Esophagus muscularis mucosa (tissue), 4 donors: ENCODE measurements at regions not wholly inside any gene's neighbourhood (a gene's known extent, or its start where the extent isn't known, plus 50 kb on each side); places are given as distances from the start of the nearest gene placed in this dataset.
A peak's percentile ranks its signal among the peaks of the same experiment; 100 is the strongest.

ENCODE experiments used
- DNase-seq: peaks from one replicate; pipeline ENCODE4 v3.0.0-alpha.2; 2017; ENCODE audit errors: extremely low spot score
- H3K27ac ChIP-seq, 4 donors: fragments of 200-600 bp; sonication (generic); replicated peaks in 1 of 4; 1 replicate in 3 of 4; 2 replicates in 1 of 4; pipeline ENCODE4 v1.5.1; 2016 to 2019; ENCODE audit warnings: mild to moderate bottlenecking in 1 of 4
- H3K27me3 ChIP-seq, 4 donors: fragments of 200-600 bp; sonication (generic); one replicate each; pipeline versions ENCODE4 v1.5.1 to v1.6.0; 2016 to 2019
- H3K36me3 ChIP-seq, 4 donors: fragments of 200-600 bp; sonication (generic); one replicate each; pipeline ENCODE4 v1.5.1; 2016 to 2019
- H3K4me1 ChIP-seq, 4 donors: fragments of 200-600 bp; sonication (generic); one replicate each; pipeline ENCODE4 v1.5.1; 2016 to 2019
- H3K4me3 ChIP-seq, 4 donors: fragments of 200-600 bp; sonication (generic); 1 replicate in 2 of 4; 2 replicates in 2 of 4; pipeline ENCODE4 v1.5.1; 2016 to 2019; ENCODE audit warnings: mild to moderate bottlenecking in 4 of 4, moderate library complexity in 1 of 4
- H3K9me3 ChIP-seq, 4 donors: fragments of 200-600 bp; sonication (generic); 1 replicate in 3 of 4; 2 replicates in 1 of 4; pipeline ENCODE4 v1.5.1; 2016 to 2019
- EP300 ChIP-seq: sonication (generic); formaldehyde crosslinking; IDR thresholded peaks from one replicate; pipeline ENCODE4 v1.6.1; 2017; ENCODE audit warnings: antibody characterized with exemption
- POLR2A ChIP-seq: fragments of 450-650 bp; IDR thresholded peaks from one replicate; pipeline ENCODE4 v1.6.1; 2017; ENCODE audit warnings: antibody characterized with exemption, moderate library complexity, mild to moderate bottlenecking, low read depth
- POLR2AphosphoS5 ChIP-seq, 2 donors: sonication (generic); formaldehyde crosslinking; IDR thresholded peaks; one replicate each; pipeline ENCODE4 v1.6.1; 2017; ENCODE audit warnings: antibody characterized with exemption in 2 of 2
- WGBS: methylation state at CpG from one replicate; pipeline ENCODE4 v1.1.5; 2018; 5-methylcytosine and 5-hydroxymethylcytosine counted together
- intact Hi-C: fragments of 100-400 bp; cut with DNase I; formaldehyde crosslinking; loops from one replicate; pipeline ENCODE4 v1.15.1; 2023
- TF ChIP-seq, protein P1 (sequence below), 3 experiments: fragments of 200-600 bp in 2 of 3; fragments of 450-650 bp in 1 of 3; sonication (generic) in 2 of 3; IDR thresholded peaks; one replicate each; pipeline ENCODE4 v1.5.1; 2017 to 2019; ENCODE audit warnings: antibody characterized with exemption in 3 of 3, mild to moderate bottlenecking in 2 of 3, moderate library complexity in 1 of 3

DNA sequence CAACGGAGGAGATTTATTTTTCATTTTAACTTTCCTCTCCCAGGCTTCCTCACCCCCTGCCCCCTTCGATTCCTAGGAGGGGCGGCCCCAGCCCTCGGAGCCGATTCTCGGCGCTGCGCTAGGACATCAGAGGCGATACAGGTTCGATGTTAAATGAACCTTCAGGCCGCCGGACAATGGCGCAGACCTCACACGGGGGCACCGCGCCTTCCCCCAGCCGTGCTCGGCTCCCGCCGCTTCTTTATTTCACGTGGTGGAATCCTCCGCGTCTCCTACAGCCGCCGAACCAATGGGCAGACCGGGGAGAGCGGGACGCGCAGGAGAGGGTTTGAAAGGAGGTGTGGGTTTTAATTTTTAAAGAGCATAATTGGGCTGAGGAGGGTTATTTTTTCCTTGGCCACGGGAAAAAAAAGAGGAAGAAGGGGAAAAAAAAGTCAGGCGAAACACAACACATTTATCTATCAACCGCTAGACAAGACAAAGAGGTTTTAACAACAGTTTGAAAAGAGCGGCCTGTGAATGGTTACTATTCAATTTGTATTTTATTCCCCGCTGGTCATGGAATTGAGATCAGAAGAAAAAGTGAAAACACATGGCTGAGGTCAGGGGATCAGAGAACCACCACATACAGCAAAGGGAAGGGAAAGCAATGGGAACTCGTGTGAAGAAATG, 126.8 kb downstream of the TMEM174 start:
- peaks cover 9 to 93% (median 59%) of the 10 kb centered on the region in 4 donors for H3K27me3 ChIP-seq
- no peaks in the 10 kb centered on the region for H3K9me3 ChIP-seq
- DNase-seq: no peak
- H3K4me1 ChIP-seq: peaks cover 24 to 40% (median 34%) of the 10 kb centered on the region in 4 donors
- H3K27ac ChIP-seq: no peak overlapping the region
- TF ChIP-seq EP300 (no peak), POLR2AphosphoS5 (IDR thresholded peaks at IDR 0.05) (no peak), POLR2A (no peak)
- TF ChIP-seq, protein P1, sequence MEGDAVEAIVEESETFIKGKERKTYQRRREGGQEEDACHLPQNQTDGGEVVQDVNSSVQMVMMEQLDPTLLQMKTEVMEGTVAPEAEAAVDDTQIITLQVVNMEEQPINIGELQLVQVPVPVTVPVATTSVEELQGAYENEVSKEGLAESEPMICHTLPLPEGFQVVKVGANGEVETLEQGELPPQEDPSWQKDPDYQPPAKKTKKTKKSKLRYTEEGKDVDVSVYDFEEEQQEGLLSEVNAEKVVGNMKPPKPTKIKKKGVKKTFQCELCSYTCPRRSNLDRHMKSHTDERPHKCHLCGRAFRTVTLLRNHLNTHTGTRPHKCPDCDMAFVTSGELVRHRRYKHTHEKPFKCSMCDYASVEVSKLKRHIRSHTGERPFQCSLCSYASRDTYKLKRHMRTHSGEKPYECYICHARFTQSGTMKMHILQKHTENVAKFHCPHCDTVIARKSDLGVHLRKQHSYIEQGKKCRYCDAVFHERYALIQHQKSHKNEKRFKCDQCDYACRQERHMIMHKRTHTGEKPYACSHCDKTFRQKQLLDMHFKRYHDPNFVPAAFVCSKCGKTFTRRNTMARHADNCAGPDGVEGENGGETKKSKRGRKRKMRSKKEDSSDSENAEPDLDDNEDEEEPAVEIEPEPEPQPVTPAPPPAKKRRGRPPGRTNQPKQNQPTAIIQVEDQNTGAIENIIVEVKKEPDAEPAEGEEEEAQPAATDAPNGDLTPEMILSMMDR (IDR thresholded peaks at IDR 0.05): no peak
- WGBS: 11% methylated on average over 35 of the region's 35 CpGs
- intact Hi-C loops: loop anchor here (5.0 kb wide), 2 partner anchors 82 to 152 kb away; no protein-coding TSS in a partner anchor
- H3K4me3 ChIP-seq: peak overlapping the region; percentile 33 to 47 (median 38)
- no peaks in the 10 kb centered on the region for H3K36me3 ChIP-seq

DNA sequence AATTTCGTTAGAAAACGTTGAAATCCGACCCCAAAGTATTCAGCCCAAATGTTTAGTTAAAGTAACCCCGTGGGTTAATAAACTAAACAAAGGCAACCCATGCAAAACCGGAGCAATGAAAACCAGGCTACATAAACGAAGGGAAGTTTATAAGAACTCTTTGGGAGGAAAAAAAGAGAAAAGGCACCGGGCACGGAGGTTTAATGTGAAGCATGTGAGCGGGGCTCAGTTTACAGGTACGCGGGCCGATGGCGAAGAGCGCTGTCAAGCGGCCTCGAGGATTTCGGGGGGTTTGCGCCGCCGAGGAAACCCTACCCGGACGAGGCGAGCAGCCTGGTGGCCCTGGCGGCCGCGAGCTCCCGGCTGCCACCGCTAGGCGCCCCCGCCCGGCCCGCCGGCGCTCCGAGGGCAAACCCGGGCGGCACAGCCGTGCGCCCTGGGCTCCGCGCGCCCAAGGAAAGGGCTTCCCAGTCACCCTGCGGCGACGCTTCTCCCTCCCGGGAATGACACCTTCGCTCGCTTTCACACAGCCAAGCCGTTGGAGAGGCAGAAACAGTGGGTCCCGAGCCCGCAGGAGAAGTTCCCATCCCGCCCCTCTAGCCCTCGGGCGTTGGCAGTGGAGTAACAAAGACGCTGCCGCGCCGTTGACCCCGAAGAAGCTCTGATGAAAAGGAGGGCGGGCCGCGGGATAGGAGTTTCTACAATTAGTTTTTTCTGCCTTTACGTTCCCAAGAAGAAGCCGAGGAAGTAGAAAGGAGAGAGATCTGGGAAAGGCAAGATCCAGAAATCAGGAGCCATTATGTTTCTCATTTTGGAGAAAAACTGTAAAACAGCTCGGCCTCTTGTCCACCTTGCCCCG, 126.0 kb downstream of the TMEM174 start:
- no peak overlapping the region for H3K27ac ChIP-seq
- DNase-seq: no peak
- peaks cover 9 to 86% (median 57%) of the 10 kb centered on the region in 4 donors for H3K27me3 ChIP-seq
- H3K9me3 ChIP-seq: no peaks in the 10 kb centered on the region
- 6% methylated on average over 41 of the region's 66 CpGs for WGBS
- peak overlapping the region; percentile 33 to 47 (median 38) for H3K4me3 ChIP-seq
- TF ChIP-seq EP300 (no peak), POLR2A (no peak), POLR2AphosphoS5 (IDR thresholded peaks at IDR 0.05) (no peak)
- TF ChIP-seq, protein P1 (IDR thresholded peaks at IDR 0.05): peak; percentile 17 to 36 (median 22)
- intact Hi-C loops: loop anchor here (5.0 kb wide), 2 partner anchors 82 to 153 kb away; no protein-coding TSS in a partner anchor
- peaks cover 24 to 40% (median 34%) of the 10 kb centered on the region in 4 donors for H3K4me1 ChIP-seq
- no peaks in the 10 kb centered on the region for H3K36me3 ChIP-seq

DNA sequence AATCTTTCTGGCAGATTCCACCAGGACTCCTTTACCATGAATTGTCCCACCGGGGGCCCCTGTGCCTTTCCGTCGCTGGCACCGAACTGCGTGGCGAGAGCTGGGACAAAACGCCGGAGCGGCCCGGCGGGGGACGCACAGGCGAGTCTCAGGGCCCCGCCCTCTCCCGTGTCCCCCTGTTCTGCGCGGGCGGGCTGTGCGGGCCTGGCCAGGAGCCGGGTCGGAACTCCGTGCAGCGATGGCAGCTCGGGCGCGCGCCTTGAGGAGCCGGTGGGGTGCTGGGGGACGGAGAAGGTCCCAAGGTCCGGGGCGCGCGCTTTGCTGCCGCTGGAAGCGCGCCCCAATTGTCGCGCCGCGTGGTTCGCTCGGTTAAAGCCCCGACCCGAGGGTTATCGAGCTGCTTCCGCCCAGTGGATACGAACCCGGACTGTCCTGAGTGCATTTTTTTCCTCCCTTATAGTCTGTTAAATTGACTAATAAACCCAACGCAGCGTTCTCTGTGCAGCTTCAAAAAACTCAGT, 125.3 kb downstream of the TMEM174 start:
- no peaks in the 10 kb centered on the region for H3K9me3 ChIP-seq
- peak overlapping the region; percentile 33 to 47 (median 38) for H3K4me3 ChIP-seq
- TF ChIP-seq EP300 (no peak), POLR2A (no peak), POLR2AphosphoS5 (IDR thresholded peaks at IDR 0.05) (no peak)
- TF ChIP-seq, protein P1 (IDR thresholded peaks at IDR 0.05): no peak
- intact Hi-C loops: loop anchor here (5.0 kb wide), 2 partner anchors 81 to 154 kb away; no protein-coding TSS in a partner anchor
- no peak for DNase-seq
- peaks cover 4 to 83% (median 50%) of the 10 kb centered on the region in 4 donors for H3K27me3 ChIP-seq
- H3K27ac ChIP-seq: no peak overlapping the region
- no peaks in the 10 kb centered on the region for H3K36me3 ChIP-seq
- peaks cover 20 to 35% (median 30%) of the 10 kb centered on the region in 4 donors for H3K4me1 ChIP-seq
- 33% methylated on average over 8 of the region's 50 CpGs for WGBS

DNA sequence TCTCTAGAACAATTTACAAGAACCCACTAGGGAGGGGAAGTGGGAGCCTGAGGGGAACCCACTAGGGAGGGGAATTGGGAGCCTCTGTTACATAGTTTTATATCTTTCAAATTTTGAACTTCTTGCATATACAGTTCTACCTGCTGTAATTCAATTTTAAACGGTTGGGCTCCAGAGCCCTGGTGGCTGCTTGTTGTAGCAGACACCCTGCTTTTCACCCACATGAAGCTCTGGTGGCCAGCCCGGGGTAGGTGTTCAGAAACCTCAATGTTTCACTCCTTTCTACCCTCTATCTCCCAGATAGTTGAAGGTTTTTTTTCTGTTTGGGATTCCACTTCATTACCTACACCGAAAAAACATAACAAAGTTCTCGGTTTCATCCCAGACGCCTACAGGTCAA, 124.4 kb downstream of the TMEM174 start:
- no peaks in the 10 kb centered on the region for H3K9me3 ChIP-seq
- no peaks in the 10 kb centered on the region for H3K36me3 ChIP-seq
- TF ChIP-seq, protein P1 (IDR thresholded peaks at IDR 0.05): no peak
- no peak for TF ChIP-seq POLR2A
- TF ChIP-seq POLR2AphosphoS5 (IDR thresholded peaks at IDR 0.05): no peak
- no peak for TF ChIP-seq EP300
- no peak overlapping the region for H3K4me3 ChIP-seq
- intact Hi-C loops: loop anchor here (5.0 kb wide), 2 partner anchors 80 to 155 kb away; no protein-coding TSS in a partner anchor
- DNase-seq: no peak
- H3K27me3 ChIP-seq: peaks cover 0 to 74% (median 42%) of the 10 kb centered on the region in 4 donors
- WGBS: 71% methylated on average over 5 of the region's 5 CpGs
- H3K27ac ChIP-seq: no peak overlapping the region
- H3K4me1 ChIP-seq: peaks cover 17 to 29% (median 25%) of the 10 kb centered on the region in 4 donors
